DOHH2 (cell line): ENCODE measurements at regions not wholly inside any gene's neighbourhood (a gene's known extent, or its start where the extent isn't known, plus 50 kb on each side); places are given as distances from the start of the nearest gene placed in this dataset.

Source experiments
- H3F3A ChIP-seq: fragments of 200-600 bp; sonication (generic), shearing (Covaris generic); 2 replicates; pipeline ENCODE4 v1.6.0; 2016; ENCODE audit warnings: antibody characterized with exemption, mild to moderate bottlenecking; ENCODE audit not compliant: control insufficient read depth, insufficient read depth
- H3K27ac ChIP-seq: fragments of 200-600 bp; sonication (generic); 2 replicates; pipeline ENCODE4 v1.5.1; 2014; ENCODE audit warnings: low read depth, mild to moderate bottlenecking, low read length, moderate library complexity
- H3K27me3 ChIP-seq: fragments of 200-600 bp; sonication (generic); 2 replicates; pipeline ENCODE4 v1.6.1; 2014; ENCODE audit warnings: mild to moderate bottlenecking, low read length, mixed read lengths; ENCODE audit not compliant: control insufficient read depth
- H3K36me3 ChIP-seq: fragments of 200-600 bp; sonication (generic); 2 replicates; pipeline ENCODE4 v1.6.1; 2014; ENCODE audit warnings: mild to moderate bottlenecking, low read length, moderate library complexity, mixed read lengths; ENCODE audit not compliant: control insufficient read depth
- H3K4me1 ChIP-seq: fragments of 200-600 bp; sonication (generic); 2 replicates; pipeline ENCODE4 v1.6.1; 2014; ENCODE audit warnings: mild to moderate bottlenecking, low read length, mixed read lengths; ENCODE audit not compliant: control insufficient read depth
- H3K4me2 ChIP-seq: fragments of 200-600 bp; sonication (generic); 2 replicates; pipeline ENCODE4 v1.6.0; 2014; ENCODE audit warnings: mild to moderate bottlenecking, low read length, moderate library complexity
- H3K4me3 ChIP-seq: fragments of 200-600 bp; sonication (generic); 2 replicates; pipeline ENCODE4 v1.5.1; 2014; ENCODE audit warnings: mild to moderate bottlenecking, low read length, mixed read lengths
- H3K79me2 ChIP-seq: fragments of 200-600 bp; sonication (generic); 2 replicates; pipeline ENCODE4 v1.6.1; 2014; ENCODE audit warnings: mild to moderate bottlenecking, low read length, mixed read lengths; ENCODE audit not compliant: control insufficient read depth
- H3K9me2 ChIP-seq: fragments of 200-600 bp; sonication (generic); replicated peaks from 2 replicates; pipeline ENCODE4 v1.6.1; 2014; ENCODE audit warnings: mild to moderate bottlenecking, low read length, mixed read lengths; ENCODE audit not compliant: control insufficient read depth
- H3K9me3 ChIP-seq: fragments of 200-600 bp; sonication (generic); 2 replicates; pipeline ENCODE4 v1.6.1; 2014; ENCODE audit warnings: antibody characterized with exemption, low read length, mixed read lengths; ENCODE audit not compliant: control insufficient read depth, insufficient read depth
- H4K20me1 ChIP-seq: fragments of 200-600 bp; sonication (generic); 2 replicates; pipeline ENCODE4 v1.6.0; 2014; ENCODE audit warnings: low read depth, mild to moderate bottlenecking, antibody characterized with exemption, low read length, moderate library complexity; ENCODE audit not compliant: control insufficient read depth, insufficient read depth
- EZH2phosphoT487 ChIP-seq: fragments of 200-600 bp; sonication (generic); IDR thresholded peaks from 2 replicates; pipeline ENCODE4 v1.6.1; 2017; ENCODE audit warnings: borderline replicate concordance, mild to moderate bottlenecking, antibody characterized with exemption, low read length, moderate library complexity, mixed read lengths
- TF ChIP-seq, protein P1 (sequence below): fragments of 200-600 bp; sonication (generic); IDR thresholded peaks from one replicate; pipeline ENCODE4 v1.5.1; 2014; ENCODE audit warnings: antibody characterized with exemption, mild to moderate bottlenecking, low read depth, low read length; ENCODE audit not compliant: poor library complexity, severe bottlenecking

- no peaks in the 10 kb centered on the region for H3K9me3 ChIP-seq
Measured at GRCh38 chr11:109822436-109823102, 270.6 kb upstream of the ZC3H12C start.

GRCh38 chr11:109828387-109828786, 264.8 kb upstream of the ZC3H12C start:
- Histone ChIP-seq H3K9me2 (no peaks in the 10 kb centered on the region), H3K4me1 (no peaks in the 10 kb centered on the region), H3K79me2 (no peaks in the 10 kb centered on the region), H3K36me3 (no peaks in the 10 kb centered on the region), H3K9me3 (no peaks in the 10 kb centered on the region), H3F3A (no peaks in the 10 kb centered on the region), H4K20me1 (no peaks in the 10 kb centered on the region), H3K27ac (no peak overlapping the region), H3K4me2 (no peak overlapping the region), H3K4me3 (no peak overlapping the region), H3K27me3 (no peaks in the 10 kb centered on the region)
- TF ChIP-seq EZH2phosphoT487 = no peak
- TF ChIP-seq, protein P1, sequence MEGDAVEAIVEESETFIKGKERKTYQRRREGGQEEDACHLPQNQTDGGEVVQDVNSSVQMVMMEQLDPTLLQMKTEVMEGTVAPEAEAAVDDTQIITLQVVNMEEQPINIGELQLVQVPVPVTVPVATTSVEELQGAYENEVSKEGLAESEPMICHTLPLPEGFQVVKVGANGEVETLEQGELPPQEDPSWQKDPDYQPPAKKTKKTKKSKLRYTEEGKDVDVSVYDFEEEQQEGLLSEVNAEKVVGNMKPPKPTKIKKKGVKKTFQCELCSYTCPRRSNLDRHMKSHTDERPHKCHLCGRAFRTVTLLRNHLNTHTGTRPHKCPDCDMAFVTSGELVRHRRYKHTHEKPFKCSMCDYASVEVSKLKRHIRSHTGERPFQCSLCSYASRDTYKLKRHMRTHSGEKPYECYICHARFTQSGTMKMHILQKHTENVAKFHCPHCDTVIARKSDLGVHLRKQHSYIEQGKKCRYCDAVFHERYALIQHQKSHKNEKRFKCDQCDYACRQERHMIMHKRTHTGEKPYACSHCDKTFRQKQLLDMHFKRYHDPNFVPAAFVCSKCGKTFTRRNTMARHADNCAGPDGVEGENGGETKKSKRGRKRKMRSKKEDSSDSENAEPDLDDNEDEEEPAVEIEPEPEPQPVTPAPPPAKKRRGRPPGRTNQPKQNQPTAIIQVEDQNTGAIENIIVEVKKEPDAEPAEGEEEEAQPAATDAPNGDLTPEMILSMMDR = no peak

More at GRCh38 chr11:109822436-109823102, 270.6 kb upstream of the ZC3H12C start:
- no peaks in the 10 kb centered on the region for H3K27me3 ChIP-seq
- H3F3A ChIP-seq = no peaks in the 10 kb centered on the region
- H4K20me1 ChIP-seq = no peaks in the 10 kb centered on the region
- H3K4me3 ChIP-seq = no peak overlapping the region
- no peak overlapping the region for H3K4me2 ChIP-seq
- H3K4me1 ChIP-seq = no peaks in the 10 kb centered on the region
- no peak for TF ChIP-seq EZH2phosphoT487
- TF ChIP-seq, protein P1 = no peak
- H3K27ac ChIP-seq = no peak overlapping the region
- no peaks in the 10 kb centered on the region for H3K36me3 ChIP-seq
- no peaks in the 10 kb centered on the region for H3K9me2 ChIP-seq
- H3K79me2 ChIP-seq = no peaks in the 10 kb centered on the region

- Histone ChIP-seq H3K4me2 (no peak overlapping the region), H3K4me3 (no peak overlapping the region), H3K27me3 (no peaks in the 10 kb centered on the region), H3K27ac (no peak overlapping the region), H3K9me3 (no peaks in the 10 kb centered on the region), H4K20me1 (no peaks in the 10 kb centered on the region), H3F3A (no peaks in the 10 kb centered on the region), H3K9me2 (no peaks in the 10 kb centered on the region; the same call in 1 of the 2 replicates), H3K79me2 (no peaks in the 10 kb centered on the region), H3K4me1 (no peaks in the 10 kb centered on the region), H3K36me3 (no peaks in the 10 kb centered on the region)
- no peak for TF ChIP-seq EZH2phosphoT487
- TF ChIP-seq, protein P1 = no peak
Measured at GRCh38 chr11:109838026-109838425, 255.2 kb upstream of the ZC3H12C start.
